ENCODE measurements at regions not wholly inside any gene's neighbourhood (a gene's known extent, or its start where the extent isn't known, plus 50 kb on each side); places are given as distances from the start of the nearest gene placed in this dataset.

GRCh38 chr10:128573281-128573845, 447.1 kb upstream of the MKI67 start:
- no peak for DNase-seq (ENCODE audit: low read depth)
- H3K4me3 ChIP-seq (ENCODE audit: low read depth, low read length), result no peak overlapping the region
- no peak for TF ChIP-seq CTCF (conservative IDR thresholded peaks at IDR 0.05; ENCODE audit: low read depth, low read length)

- no peak for TF ChIP-seq CTCF (conservative IDR thresholded peaks at IDR 0.05; ENCODE audit: low read depth, low read length)
- no peak for DNase-seq (ENCODE audit: low read depth)
- H3K4me3 ChIP-seq (ENCODE audit: low read depth, low read length), result no peak overlapping the region
Observed at GRCh38 chr10:128573986-128574385, 447.8 kb upstream of the MKI67 start.

- H3K4me3 ChIP-seq (ENCODE audit: low read depth, low read length), result no peak overlapping the region
- no peak for TF ChIP-seq CTCF (conservative IDR thresholded peaks at IDR 0.05; ENCODE audit: low read depth, low read length)
- DNase-seq (ENCODE audit: low read depth), result no peak
Observed at GRCh38 chr10:128574581-128575210, 448.5 kb upstream of the MKI67 start.

GRCh38 chr10:128575761-128576160, 449.5 kb upstream of the MKI67 start:
- no peak for TF ChIP-seq CTCF (conservative IDR thresholded peaks at IDR 0.05; ENCODE audit: low read depth, low read length)
- no peak for DNase-seq (ENCODE audit: low read depth)
- no peak overlapping the region for H3K4me3 ChIP-seq (ENCODE audit: low read depth, low read length)

GRCh38 chr10:128576336-128576735, 450.1 kb upstream of the MKI67 start:
- no peak overlapping the region for H3K4me3 ChIP-seq (ENCODE audit: low read depth, low read length)
- DNase-seq (ENCODE audit: low read depth), result no peak
- TF ChIP-seq CTCF (conservative IDR thresholded peaks at IDR 0.05; ENCODE audit: low read depth, low read length), result no peak

GRCh38 chr10:128576943-128577670, 450.9 kb upstream of the MKI67 start:
- no peak overlapping the region for H3K4me3 ChIP-seq (ENCODE audit: low read depth, low read length)
- no peak for TF ChIP-seq CTCF (conservative IDR thresholded peaks at IDR 0.05; ENCODE audit: low read depth, low read length)
- no peak for DNase-seq (ENCODE audit: low read depth)
